ENCODE measurements at regions not wholly inside any gene's neighbourhood (a gene's known extent, or its start where the extent isn't known, plus 50 kb on each side); places are given as distances from the start of the nearest gene placed in this dataset.
A peak's percentile ranks its signal among the peaks of the same experiment; 100 is the strongest.
"Not testable (repeated sequence)": the region's sequence is repeated elsewhere in the genome, so short reads cannot be mapped to it uniquely, and the experiment has no call there.

GRCh38 chr19:28116379-28116778 is 1096.6 kb downstream of the UQCRFS1 start:
- not testable (repeated sequence) for DNase-seq

- DNase-seq: peak; percentile 77
These were observed 1109.0 kb downstream of the UQCRFS1 start for GRCh38 chr19:28103921-28104320.

DNA sequence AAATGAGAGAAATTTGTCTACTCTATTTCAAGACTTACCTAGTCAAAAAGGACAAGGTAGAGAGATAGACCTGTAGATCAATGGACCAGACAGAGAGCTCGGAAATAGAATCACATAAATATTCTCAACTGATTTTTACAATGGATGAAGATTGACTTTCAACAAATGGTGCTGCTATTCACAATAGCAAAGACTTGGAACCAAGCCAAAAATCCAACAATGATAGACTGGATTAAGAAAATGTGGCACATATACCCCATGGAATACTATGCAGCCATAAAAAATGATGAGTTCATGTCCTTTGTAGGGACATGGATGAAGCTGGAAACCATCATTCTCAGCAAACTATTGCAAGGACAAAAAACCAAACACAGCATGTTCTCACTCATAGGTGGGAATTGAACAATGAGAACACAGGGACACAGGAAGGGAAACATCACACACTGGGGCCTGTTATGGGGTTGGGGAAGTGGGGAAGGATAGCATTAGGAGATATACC is 1128.2 kb downstream of the UQCRFS1 start:
- DNase-seq: not testable (repeated sequence)

GRCh38 chr19:28076628-28077027 is 1136.3 kb downstream of the UQCRFS1 start:
- no peak for DNase-seq

DNA sequence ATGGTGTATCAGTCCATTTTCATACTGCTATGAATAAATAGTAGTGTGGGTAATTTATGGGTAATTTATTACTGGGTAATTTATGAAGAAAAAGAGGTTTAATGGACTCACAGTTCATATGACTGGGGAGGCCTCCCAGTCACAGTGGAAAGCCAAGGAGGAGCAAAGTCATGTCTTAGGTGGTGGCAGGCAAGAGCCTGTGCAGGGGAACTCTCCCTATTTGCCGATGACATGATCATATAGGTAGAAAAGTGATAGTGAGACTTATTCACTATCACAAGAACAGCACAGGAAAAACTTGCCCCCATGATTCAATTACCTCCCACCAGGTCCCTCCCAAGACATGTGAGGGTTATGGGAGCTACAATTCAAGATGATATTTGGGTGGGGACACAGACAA is 1137.7 kb downstream of the UQCRFS1 start:
- no peak for DNase-seq

DNA sequence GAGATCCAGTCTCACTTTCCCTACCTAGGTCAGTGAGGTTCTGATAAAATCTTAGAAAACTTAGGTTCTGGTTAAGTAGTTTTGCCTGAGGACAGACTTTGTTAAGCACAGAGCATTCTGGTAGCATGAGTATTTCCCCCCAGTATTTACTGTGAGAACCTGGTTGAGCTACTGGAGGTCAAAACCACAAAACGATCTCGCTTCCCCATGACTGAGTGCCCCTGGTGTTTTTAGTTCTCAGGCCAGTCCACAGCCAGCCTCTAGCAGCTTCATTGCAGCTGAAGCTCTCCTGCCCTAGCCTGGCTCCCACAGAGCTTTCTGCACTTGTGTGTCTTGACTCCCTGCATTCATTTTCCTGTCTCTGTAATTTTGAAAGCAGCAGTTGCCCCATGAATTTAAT is 1138.2 kb downstream of the UQCRFS1 start:
- DNase-seq: peak; percentile 94

DNA sequence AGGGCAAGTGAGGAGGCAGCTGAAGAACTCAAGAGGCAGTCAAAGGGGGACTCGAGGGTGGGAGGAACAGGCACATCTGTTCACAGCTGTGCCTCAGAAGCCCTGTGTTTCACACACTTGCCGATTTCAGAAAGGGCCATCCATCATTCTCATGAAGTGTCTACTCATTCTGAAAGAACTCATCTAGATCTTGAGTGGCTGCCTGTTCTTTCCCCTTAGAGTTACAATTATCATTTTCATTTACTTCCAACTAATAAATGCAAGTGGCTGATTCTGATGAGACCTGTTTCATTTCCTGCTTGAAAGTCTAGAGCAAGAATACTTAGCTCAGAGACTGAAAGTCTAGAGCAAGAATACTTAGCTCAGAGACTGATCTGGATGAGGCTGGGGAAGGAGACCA is 1145.1 kb downstream of the UQCRFS1 start:
- no peak for DNase-seq

DNA sequence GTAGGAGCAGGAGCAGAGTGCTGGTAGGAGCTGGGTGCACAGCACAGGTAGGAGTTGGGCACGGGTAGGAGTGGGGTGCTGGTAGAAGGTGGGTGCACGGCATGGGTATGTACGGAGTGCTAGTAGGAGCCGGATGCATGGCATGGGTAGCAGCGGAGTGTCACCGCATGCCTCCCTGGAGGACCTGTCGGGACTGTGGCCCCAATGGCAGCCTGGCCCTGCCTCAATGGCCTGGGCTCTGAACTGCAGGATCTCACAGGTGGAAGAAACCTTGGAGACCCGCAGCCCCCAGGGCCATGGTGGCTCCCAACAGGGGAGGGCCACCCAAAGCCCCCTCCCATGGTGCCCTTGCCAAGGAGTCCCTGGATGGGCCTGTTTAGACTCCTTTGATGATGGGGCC is 1146.0 kb downstream of the UQCRFS1 start:
- DNase-seq: peak; percentile 37

GRCh38 chr19:28066161-28066560 is 1146.8 kb downstream of the UQCRFS1 start:
- DNase-seq: peak; percentile 38

DNA sequence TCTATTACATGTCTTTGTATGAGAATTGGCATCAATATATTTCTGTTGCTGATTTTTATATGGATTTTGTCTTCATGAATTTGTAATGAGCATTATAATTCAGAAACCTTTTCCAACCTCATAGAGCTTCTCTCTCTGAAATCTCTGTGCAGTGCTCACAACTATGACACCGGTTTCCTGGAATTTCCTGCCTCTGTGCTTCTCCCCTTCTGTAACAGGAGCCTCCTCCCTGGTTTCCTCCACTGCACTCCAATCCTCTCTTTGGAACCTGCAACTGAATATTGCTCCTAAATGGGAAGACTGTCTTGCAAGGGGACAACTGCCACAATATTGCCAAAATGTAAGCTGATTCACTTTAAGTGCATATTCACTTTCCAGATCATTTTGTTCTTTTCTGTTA is 1147.9 kb downstream of the UQCRFS1 start:
- peak; percentile 79 for DNase-seq

- no peak for DNase-seq
These were observed 1149.2 kb downstream of the UQCRFS1 start for GRCh38 chr19:28063702-28064101.

- DNase-seq: no peak
These were observed 1151.8 kb downstream of the UQCRFS1 start for GRCh38 chr19:28061111-28061510.

DNA sequence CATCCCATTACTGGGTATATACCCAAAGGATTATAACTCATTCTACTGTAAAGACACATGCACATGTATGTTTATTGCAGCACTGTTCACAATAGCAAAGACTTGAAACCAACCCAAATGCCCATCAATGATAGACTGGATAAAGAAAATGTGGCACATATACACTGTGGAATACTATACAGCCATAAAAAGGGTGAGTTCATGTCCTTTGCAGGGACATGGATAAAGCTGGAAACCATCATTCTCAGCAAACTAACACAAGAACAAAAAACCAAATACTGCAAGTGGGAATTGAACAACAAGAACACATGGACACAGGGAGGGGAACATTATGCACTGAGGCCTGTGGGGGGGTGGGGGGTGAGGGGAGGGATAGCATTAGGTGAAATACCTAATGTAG is 1155.9 kb downstream of the UQCRFS1 start:
- not testable (repeated sequence) for DNase-seq

GRCh38 chr19:28051047-28051446 is 1161.9 kb downstream of the UQCRFS1 start:
- DNase-seq: peak; percentile 42

- DNase-seq: peak; percentile 26
These were observed 1163.1 kb downstream of the UQCRFS1 start for GRCh38 chr19:28049875-28050274.

- peak; percentile 19 for DNase-seq
These were observed 1166.0 kb downstream of the UQCRFS1 start for GRCh38 chr19:28046932-28047331.

- peak; percentile 29 for DNase-seq
These were observed 1167.3 kb downstream of the UQCRFS1 start for GRCh38 chr19:28045621-28046020.

GRCh38 chr19:28044477-28044876 is 1168.5 kb downstream of the UQCRFS1 start:
- peak; percentile 28 for DNase-seq

- DNase-seq: peak; percentile 22
These were observed 1170.4 kb downstream of the UQCRFS1 start for GRCh38 chr19:28042516-28042915.

GRCh38 chr19:28039677-28040381 is 1173.1 kb downstream of the UQCRFS1 start:
- peak; percentile 29 for DNase-seq

- no peak for DNase-seq
These were observed 1175.8 kb downstream of the UQCRFS1 start for GRCh38 chr19:28037186-28037585.

GRCh38 chr19:28036486-28036885 is 1176.5 kb downstream of the UQCRFS1 start:
- no peak for DNase-seq

DNA sequence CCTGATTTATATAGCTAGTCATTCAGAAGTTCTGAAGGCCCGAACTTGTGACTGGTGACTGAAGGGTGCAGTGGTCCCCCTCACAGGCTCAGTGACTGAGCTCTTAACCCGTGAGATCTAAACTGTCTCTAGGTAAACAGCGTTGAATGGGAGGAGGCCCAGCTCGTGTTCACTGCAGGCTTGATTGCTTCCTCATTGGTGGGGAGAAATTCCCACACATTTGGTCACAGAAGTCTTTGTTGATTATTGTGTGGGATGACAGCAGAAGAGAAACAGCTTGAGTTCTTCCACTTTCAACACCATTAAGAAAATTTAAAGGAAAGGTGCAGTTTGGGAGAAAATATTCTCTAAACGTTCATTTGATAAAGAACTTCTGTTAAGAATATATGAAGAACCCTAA is 1178.0 kb downstream of the UQCRFS1 start:
- DNase-seq: peak; percentile 19

DNA sequence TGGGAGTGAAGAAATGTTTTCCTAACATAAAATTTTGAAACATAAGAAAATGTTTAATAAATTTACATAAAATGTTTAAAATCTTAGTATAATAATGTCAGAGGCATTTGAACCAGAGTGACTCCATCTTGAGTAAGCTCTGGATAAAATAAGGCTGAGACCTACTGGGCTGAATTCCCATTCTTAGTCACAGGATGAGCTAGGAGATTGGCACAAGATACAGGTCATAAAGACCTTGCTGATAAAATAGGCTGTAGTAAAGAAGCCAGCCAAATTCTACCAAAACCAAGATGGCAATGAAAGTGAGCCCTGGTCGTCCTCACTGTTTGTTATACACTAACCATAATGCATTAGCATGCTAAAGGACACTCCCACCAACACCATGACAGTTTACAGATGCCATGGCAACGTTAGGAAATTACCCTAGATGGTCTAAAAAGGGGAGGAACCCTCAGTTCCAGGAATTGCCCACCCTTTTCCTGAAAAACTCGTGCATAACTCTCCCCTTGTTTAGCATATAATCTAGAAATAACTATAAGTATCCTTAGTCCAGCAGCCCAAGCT is 1184.0 kb downstream of the UQCRFS1 start:
- DNase-seq: no peak

DNA sequence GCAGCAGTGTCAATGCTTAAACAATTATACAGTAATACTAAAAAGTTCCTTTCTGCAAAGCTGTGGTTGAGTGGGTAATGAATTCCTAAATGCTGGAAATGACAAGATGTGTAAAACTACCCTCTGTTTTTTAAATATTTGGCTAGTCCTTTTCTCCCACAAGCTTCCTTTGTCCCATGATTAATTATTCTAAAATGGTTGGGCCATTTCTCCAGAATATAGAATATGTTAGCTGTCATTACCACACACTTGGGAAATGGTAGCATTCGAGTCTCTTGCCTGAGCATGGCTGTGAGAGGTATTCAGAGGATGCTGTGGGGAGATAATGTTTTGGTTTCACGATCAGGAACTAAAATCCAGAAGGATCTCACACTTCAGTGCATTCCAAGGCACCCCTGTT is 1185.8 kb downstream of the UQCRFS1 start:
- no peak for DNase-seq
